H1 (cell line): ENCODE measurements at regions not wholly inside any gene's neighbourhood (a gene's known extent, or its start where the extent isn't known, plus 50 kb on each side); places are given as distances from the start of the nearest gene placed in this dataset.

Experiments used
- CTCF ChIA-PET: fragments of 300-600 bp; sonication (Branson Sonifier 250); formaldehyde crosslinking; loops from one replicate; lab custom pipeline; 2021; ENCODE audit not compliant: partially characterized antibody; lab: Charles Lee
- POLR2A ChIA-PET: fragments of 300-600 bp; sonication (Branson Sonifier 250); formaldehyde crosslinking; loops from one replicate; lab custom pipeline; 2021; ENCODE audit warnings: inconsistent platforms; ENCODE audit not compliant: partially characterized antibody; lab: Charles Lee
- DNase-seq, 2 experiments: peaks; one replicate each; pipeline versions ENCODE4 v3.0.0 to v3.0.0-alpha.2; 2010 to 2022; ENCODE audit warnings: low spot score in 2 of 2, low read depth in 1 of 2, mixed read lengths in 1 of 2
- FAIRE-seq: peaks from 2 replicates; lab custom pipeline; 2011; peaks lifted over from hg19 to GRCh38; lab: Jason Lieb, UNC
- H2AFZ ChIP-seq: 2 replicates; pipeline ENCODE4 v1.8.1; 2012; ENCODE audit warnings: low read length, inconsistent platforms
- H2AK5ac ChIP-seq: 2 replicates; pipeline ENCODE4 v1.6.1; 2013; ENCODE audit warnings: low read depth, low read length
- H2BK120ac ChIP-seq: replicated peaks from 2 replicates; pipeline ENCODE3; 2013; ENCODE audit warnings: low read depth, low read length, inconsistent platforms
- H2BK12ac ChIP-seq: 2 replicates; pipeline ENCODE4 v1.6.1; 2013; ENCODE audit warnings: low read depth, low read length
- H2BK15ac ChIP-seq: 2 replicates; pipeline ENCODE4 v1.6.1; 2013; ENCODE audit warnings: low read length
- H2BK20ac ChIP-seq: 2 replicates; pipeline ENCODE4 v1.6.1; 2013; ENCODE audit warnings: low read length
- H2BK5ac ChIP-seq: 2 replicates; pipeline ENCODE4 v1.6.1; 2013; ENCODE audit warnings: low read depth, low read length
- H3K14ac ChIP-seq: 2 replicates; pipeline ENCODE4 v1.6.1; 2013; ENCODE audit warnings: inconsistent platforms; ENCODE audit not compliant: insufficient read length
- H3K18ac ChIP-seq: 2 replicates; pipeline ENCODE4 v1.6.1; 2013; ENCODE audit warnings: low read length; ENCODE audit errors: extremely low read depth
- H3K23ac ChIP-seq: 2 replicates; pipeline ENCODE4 v1.6.1; 2013; ENCODE audit warnings: inconsistent platforms; ENCODE audit not compliant: insufficient read length
- H3K23me2 ChIP-seq: 2 replicates; pipeline ENCODE4 v1.6.1; 2013; ENCODE audit warnings: low read depth, low read length
- H3K27ac ChIP-seq: 2 replicates; pipeline ENCODE4 v1.6.1; 2011; ENCODE audit warnings: low read depth, low read length, inconsistent platforms
- H3K27me3 ChIP-seq, 4 experiments: replicated peaks in 1 of 4; 1 replicate in 1 of 4; 2 replicates in 3 of 4; pipeline versions ENCODE4 v1.6.1 to v1.8.1; 2011 to 2013; ENCODE audit warnings: low read length in 3 of 4, mild to moderate bottlenecking in 3 of 4, inconsistent platforms in 2 of 4, mixed read lengths in 2 of 4, moderate library complexity in 1 of 4; ENCODE audit not compliant: control insufficient read depth in 3 of 4, insufficient read depth in 3 of 4; ENCODE audit errors: extremely low read depth in 1 of 4
- H3K36me3 ChIP-seq, 4 experiments: 2 replicates each; pipeline versions ENCODE4 v1.6.1 to v1.8.1; 2011 to 2013; ENCODE audit warnings: mild to moderate bottlenecking in 4 of 4, low read length in 3 of 4, moderate library complexity in 2 of 4, control low read depth in 1 of 4, inconsistent platforms in 1 of 4; ENCODE audit not compliant: insufficient read depth in 4 of 4, control insufficient read depth in 2 of 4
- H3K4ac ChIP-seq: replicated peaks from 2 replicates; pipeline ENCODE3; 2013; ENCODE audit warnings: low read length, low read depth, mixed read lengths, inconsistent platforms; ENCODE audit not compliant: insufficient read length
- H3K4me1 ChIP-seq, 4 experiments: replicated peaks in 1 of 4; 1 replicate in 1 of 4; 2 replicates in 3 of 4; pipeline versions ENCODE4 v1.6.1 to v1.8.1; 2011 to 2013; ENCODE audit warnings: low read length in 3 of 4, inconsistent platforms in 2 of 4, mixed read lengths in 1 of 4; ENCODE audit not compliant: insufficient read depth in 4 of 4, control insufficient read depth in 3 of 4
- H3K4me2 ChIP-seq, 2 experiments: 2 replicates each; pipeline versions ENCODE4 v1.6.1 to v1.8.1; 2011 to 2013; ENCODE audit warnings: low read depth in 2 of 2, low read length in 2 of 2, control low read depth in 1 of 2, inconsistent platforms in 1 of 2, mild to moderate bottlenecking in 1 of 2; ENCODE audit not compliant: insufficient read depth in 1 of 2
- H3K4me3 ChIP-seq, 4 experiments: fragments of 200-600, 300-600 bp in 1 of 4; sonication (generic), shearing (Covaris generic), sonication (Bioruptor Twin) in 1 of 4; 2 replicates each; pipeline versions ENCODE4 v1.5.1 to v1.8.1; 2011 to 2016; ENCODE audit warnings: low read length in 4 of 4, low read depth in 3 of 4, control low read depth in 2 of 4, inconsistent platforms in 2 of 4, mild to moderate bottlenecking in 2 of 4, mixed read lengths in 1 of 4, moderate library complexity in 1 of 4; ENCODE audit not compliant: insufficient read depth in 2 of 4; ENCODE audit errors: extremely low read depth in 1 of 4
- H3K56ac ChIP-seq: replicated peaks from 2 replicates; pipeline ENCODE3; 2013; ENCODE audit warnings: low read depth, mild to moderate bottlenecking, mixed read lengths, low read length, inconsistent platforms; ENCODE audit not compliant: insufficient read length
- H3K79me1 ChIP-seq: 2 replicates; pipeline ENCODE4 v1.6.1; 2013; ENCODE audit warnings: low read depth, low read length, control low read depth
- H3K79me2 ChIP-seq, 2 experiments: 2 replicates each; pipeline versions ENCODE4 v1.6.1 to v1.8.1; 2012 to 2013; ENCODE audit warnings: low read length in 2 of 2, mild to moderate bottlenecking in 2 of 2, inconsistent platforms in 1 of 2; ENCODE audit not compliant: insufficient read depth in 2 of 2, control insufficient read depth in 1 of 2
- H3K9ac ChIP-seq, 4 experiments: replicated peaks in 1 of 4; 1 replicate in 1 of 4; 2 replicates in 3 of 4; pipeline versions ENCODE4 v1.6.1 to v1.8.1; 2011 to 2013; ENCODE audit warnings: low read depth in 3 of 4, low read length in 3 of 4, control low read depth in 2 of 4, mild to moderate bottlenecking in 2 of 4, moderate library complexity in 2 of 4, inconsistent platforms in 1 of 4; ENCODE audit errors: extremely low read depth in 1 of 4
- H3K9me3 ChIP-seq, 2 experiments: 2 replicates each; pipeline versions ENCODE4 v1.6.1 to v1.8.1; 2012 to 2013; ENCODE audit warnings: mild to moderate bottlenecking in 2 of 2, moderate library complexity in 2 of 2, control low read depth in 1 of 2, inconsistent platforms in 1 of 2, low read depth in 1 of 2, low read length in 1 of 2, mixed read lengths in 1 of 2; ENCODE audit not compliant: insufficient read depth in 2 of 2
- H4K20me1 ChIP-seq, 2 experiments: replicated peaks in 1 of 2; 2 replicates each; pipeline versions ENCODE3 to v1.8.1; 2011 to 2013; ENCODE audit warnings: inconsistent platforms in 2 of 2, low read length in 2 of 2, mild to moderate bottlenecking in 1 of 2; ENCODE audit not compliant: insufficient read depth in 2 of 2, control insufficient read depth in 1 of 2
- H4K5ac ChIP-seq: 2 replicates; pipeline ENCODE4 v1.6.1; 2013; ENCODE audit warnings: low read length, low read depth, mixed read lengths, inconsistent platforms; ENCODE audit not compliant: insufficient read length
- H4K8ac ChIP-seq: 2 replicates; pipeline ENCODE4 v1.8.0; 2013; ENCODE audit warnings: mild to moderate bottlenecking, moderate library complexity, low read length, inconsistent platforms; ENCODE audit not compliant: insufficient read depth; ENCODE audit errors: extremely low read depth
- H4K91ac ChIP-seq: replicated peaks from 2 replicates; pipeline ENCODE3; 2013; ENCODE audit warnings: low read length, mixed read lengths, inconsistent platforms; ENCODE audit not compliant: insufficient read length
- BCL11A ChIP-seq, 2 experiments: IDR thresholded peaks; one replicate each; pipeline ENCODE4 v1.6.1; 2011; ENCODE audit warnings: low read depth in 2 of 2, low read length in 2 of 2, mild to moderate bottlenecking in 2 of 2
- BRCA1 ChIP-seq: IDR thresholded peaks from 2 replicates; pipeline ENCODE4 v1.6.1; 2012; ENCODE audit warnings: low read depth, low read length, improper control_type of control experiment
- CEBPB ChIP-seq: IDR thresholded peaks from 2 replicates; pipeline ENCODE4 v1.6.1; 2012; ENCODE audit warnings: low read depth, low read length
- CTBP2 ChIP-seq: IDR thresholded peaks from 2 replicates; pipeline ENCODE4 v1.7.0; 2011; ENCODE audit warnings: borderline replicate concordance, mild to moderate bottlenecking, moderate library complexity, mixed read lengths, low read length; ENCODE audit not compliant: insufficient read depth, insufficient read length
- POLR2A ChIP-seq, 2 experiments: IDR thresholded peaks; 1 replicate in 1 of 2; 2 replicates in 1 of 2; pipeline ENCODE4 v1.6.1; 2011; ENCODE audit warnings: low read depth in 2 of 2, low read length in 2 of 2, mild to moderate bottlenecking in 2 of 2; ENCODE audit errors: control extremely low read depth in 1 of 2
- RBBP5 ChIP-seq: IDR thresholded peaks from 2 replicates; pipeline ENCODE4 v1.7.1; 2012; ENCODE audit warnings: low read depth, mild to moderate bottlenecking, inconsistent platforms, low read length, moderate library complexity, borderline replicate concordance
- SP1 ChIP-seq: IDR thresholded peaks from 2 replicates; pipeline ENCODE4 v1.6.1; 2011; ENCODE audit warnings: low read depth, low read length
- TAF1 ChIP-seq: IDR thresholded peaks from 2 replicates; pipeline ENCODE4 v1.6.1; 2011; ENCODE audit warnings: mild to moderate bottlenecking, low read depth, low read length
- WGBS, 2 experiments: shearing (Covaris generic) in 1 of 2; methylation state at CpG; one replicate each; pipeline versions ENCODE4 v1.1.6 to v1.1.7; 2013 to 2015; ENCODE audit warnings: low lambda C conversion rate in 2 of 2, mixed read lengths in 2 of 2, inconsistent platforms in 1 of 2, low coverage in 1 of 2, missing lambda C conversion rate in 1 of 2; ENCODE audit not compliant: insufficient replicate concordance in 2 of 2, insufficient coverage in 1 of 2, insufficient read length in 1 of 2; ENCODE audit errors: extremely low coverage in 1 of 2, missing lambda C conversion rate in 1 of 2; 5-methylcytosine and 5-hydroxymethylcytosine counted together
- TF ChIP-seq, protein P1 (sequence below): IDR thresholded peaks from 2 replicates; pipeline ENCODE4 v1.6.1; 2012; ENCODE audit warnings: low read length, inconsistent platforms
- TF ChIP-seq, protein P2 (sequence below): IDR thresholded peaks from 2 replicates; pipeline ENCODE4 v1.6.1; 2012; ENCODE audit warnings: inconsistent platforms

- 0 out of 2 replicates have a peak overlapping the region, but pooled peaks have one; percentile 66 for H3K27ac ChIP-seq
- peaks cover 0 to 26% (median 14%) of the 10 kb centered on the region in 4 experiments; a peak in 5 of 8 replicates for H3K36me3 ChIP-seq
- peak overlapping the region in 1 of 2 experiments; percentile 45; a peak in 1 of 4 replicates for H3K4me2 ChIP-seq
- no peak overlapping the region for H3K4ac ChIP-seq
- H2BK5ac ChIP-seq, result peak overlapping the region; percentile 94; the same call in 1 of the 2 replicates
- peaks cover 3 to 11% (median 10%) of the 10 kb centered on the region in 4 experiments; a peak in 5 of 7 replicates for H3K4me1 ChIP-seq
- H3K27me3 ChIP-seq, result no peaks in the 10 kb centered on the region
- no peak for FAIRE-seq
- no peak overlapping the region for H3K56ac ChIP-seq
- H2BK12ac ChIP-seq, result peak overlapping the region; percentile 32; the same call in 1 of the 2 replicates
- no peaks in the 10 kb centered on the region for H3K79me1 ChIP-seq
- H2BK15ac ChIP-seq, result no peak overlapping the region
- no peaks in the 10 kb centered on the region for H3K9me3 ChIP-seq
- no peak overlapping the region for H4K8ac ChIP-seq
- peak overlapping the region in 1 of 4 experiments; percentile 30; a peak in 1 of 8 replicates for H3K4me3 ChIP-seq
- H2AK5ac ChIP-seq, result 0 out of 2 replicates have a peak overlapping the region, but pooled peaks have one; percentile 3
- no peak overlapping the region for H3K9ac ChIP-seq
- peak overlapping the region; percentile 38; the same call in 1 of the 2 replicates for H2BK20ac ChIP-seq
- DNase-seq, result no peak
- ChIA-PET POLR2A (interaction anchor here (0.6 to 3.2 kb wide), 11 partner anchors 9 to 449 kb away, joined by 3 to 14 read pairs (median 5); partner anchors contain the start of gene SHISA9), CTCF (interaction anchor here (0.6 to 1.6 kb wide), 3 partner anchors 20 to 509 kb away, joined by 4 read pairs; no protein-coding TSS in a partner anchor)
- H4K20me1 ChIP-seq, result no peaks in the 10 kb centered on the region
- WGBS, 2 experiments, result 79% methylated on average over 4 of the region's 4 CpGs; no CpG with 5 or more reads in 1 of the 2 experiments
- peak overlapping the region; percentile 92 for H3K18ac ChIP-seq
- no peak overlapping the region for H4K5ac ChIP-seq
- no peak overlapping the region for H3K23ac ChIP-seq
- no peak overlapping the region for H2AFZ ChIP-seq
- peaks cover 0 to 4% of the 10 kb centered on the region in 2 experiments; a peak in 1 of 4 replicates for H3K79me2 ChIP-seq
- peak overlapping the region; percentile 14 for H4K91ac ChIP-seq
- no peak overlapping the region for H3K14ac ChIP-seq
- H2BK120ac ChIP-seq, result peak overlapping the region; percentile 21
- H3K23me2 ChIP-seq, result no peaks in the 10 kb centered on the region; the same call in 1 of the 2 replicates
- TF ChIP-seq POLR2A (IDR thresholded peaks at IDR 0.05; ENCODE audit: control extremely low read depth in 1 of 2, low read depth in 2 of 2, low read length in 2 of 2) (peak in 1 of 2 experiments; percentile 0; a peak in 2 of 3 replicates), RBBP5 (no peak), CTBP2 (no peak), BRCA1 (no peak), TAF1 (no peak), CEBPB (no peak), BCL11A (IDR thresholded peaks at IDR 0.05; ENCODE audit: low read depth in 2 of 2, low read length in 2 of 2) (no peak), SP1 (no peak)
- TF ChIP-seq, protein P1, sequence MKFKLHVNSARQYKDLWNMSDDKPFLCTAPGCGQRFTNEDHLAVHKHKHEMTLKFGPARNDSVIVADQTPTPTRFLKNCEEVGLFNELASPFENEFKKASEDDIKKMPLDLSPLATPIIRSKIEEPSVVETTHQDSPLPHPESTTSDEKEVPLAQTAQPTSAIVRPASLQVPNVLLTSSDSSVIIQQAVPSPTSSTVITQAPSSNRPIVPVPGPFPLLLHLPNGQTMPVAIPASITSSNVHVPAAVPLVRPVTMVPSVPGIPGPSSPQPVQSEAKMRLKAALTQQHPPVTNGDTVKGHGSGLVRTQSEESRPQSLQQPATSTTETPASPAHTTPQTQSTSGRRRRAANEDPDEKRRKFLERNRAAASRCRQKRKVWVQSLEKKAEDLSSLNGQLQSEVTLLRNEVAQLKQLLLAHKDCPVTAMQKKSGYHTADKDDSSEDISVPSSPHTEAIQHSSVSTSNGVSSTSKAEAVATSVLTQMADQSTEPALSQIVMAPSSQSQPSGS, result no peak
- TF ChIP-seq, protein P2, sequence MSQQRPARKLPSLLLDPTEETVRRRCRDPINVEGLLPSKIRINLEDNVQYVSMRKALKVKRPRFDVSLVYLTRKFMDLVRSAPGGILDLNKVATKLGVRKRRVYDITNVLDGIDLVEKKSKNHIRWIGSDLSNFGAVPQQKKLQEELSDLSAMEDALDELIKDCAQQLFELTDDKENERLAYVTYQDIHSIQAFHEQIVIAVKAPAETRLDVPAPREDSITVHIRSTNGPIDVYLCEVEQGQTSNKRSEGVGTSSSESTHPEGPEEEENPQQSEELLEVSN, result 0 out of 2 replicates have a peak, but pooled peaks have one; percentile 1
Measured at GRCh38 chr16:13351601-13352217, 450.3 kb downstream of the SHISA9 start.
